Osteocyte (in vitro differentiated cells): ENCODE measurements at regions not wholly inside any gene's neighbourhood (a gene's known extent, or its start where the extent isn't known, plus 50 kb on each side); places are given as distances from the start of the nearest gene placed in this dataset.

Experiments
- DNase-seq: peaks from one replicate; pipeline ENCODE4 v3.0.0; 2021; ENCODE audit warnings: mixed read lengths; ENCODE audit not compliant: unreplicated experiment; ENCODE audit errors: extremely low spot score
- H3K27ac Mint-ChIP-seq: one replicate; pipeline ENCODE4 v1.8.0; 2021; ENCODE audit warnings: mild to moderate bottlenecking, mixed read lengths; ENCODE audit not compliant: unreplicated experiment
- H3K27me3 Mint-ChIP-seq: one replicate; pipeline ENCODE4 v1.8.0; 2021; ENCODE audit warnings: mixed read lengths; ENCODE audit not compliant: unreplicated experiment
- H3K36me3 Mint-ChIP-seq: one replicate; pipeline ENCODE4 v1.8.0; 2021; ENCODE audit warnings: mixed read lengths; ENCODE audit not compliant: unreplicated experiment
- H3K4me1 Mint-ChIP-seq: one replicate; pipeline ENCODE4 v1.8.0; 2021; ENCODE audit warnings: mixed read lengths; ENCODE audit not compliant: unreplicated experiment
- H3K4me3 Mint-ChIP-seq: one replicate; pipeline ENCODE4 v1.8.0; 2021; ENCODE audit warnings: mild to moderate bottlenecking, moderate library complexity, mixed read lengths; ENCODE audit not compliant: unreplicated experiment
- H3K9me3 Mint-ChIP-seq: one replicate; pipeline ENCODE4 v1.8.0; 2021; ENCODE audit warnings: mixed read lengths; ENCODE audit not compliant: unreplicated experiment
- TF ChIP-seq, protein P1 (sequence below): fragments of 200-600 bp; sonication (generic); IDR thresholded peaks from 2 replicates; pipeline ENCODE4 v1.5.0; 2021; ENCODE audit warnings: antibody characterized with exemption, mild to moderate bottlenecking, moderate library complexity

DNA sequence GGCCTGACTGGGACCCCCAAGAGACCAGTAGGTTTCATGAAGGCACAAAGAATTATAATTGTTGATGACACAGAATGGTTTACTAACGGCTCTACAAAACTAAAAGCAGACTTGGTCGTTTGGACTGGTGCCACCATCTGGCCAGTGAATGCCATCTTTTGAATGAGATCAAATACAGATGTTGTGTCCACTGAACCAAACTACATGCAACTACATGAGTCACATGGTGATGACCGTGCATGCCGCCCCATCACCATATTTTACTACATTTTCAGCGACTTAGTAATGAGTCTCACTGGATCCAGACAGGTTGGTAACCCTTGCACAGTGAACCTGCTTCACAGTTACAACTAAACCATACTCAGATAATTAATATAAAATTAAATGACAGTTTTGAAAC, 803.3 kb downstream of the DIPK2A start:
- Mint-ChIP-seq H3K4me1 (peaks cover 42% of the 10 kb centered on the region), H3K27ac (no peak overlapping the region), H3K9me3 (no peaks in the 10 kb centered on the region), H3K4me3 (no peak overlapping the region), H3K27me3 (no peaks in the 10 kb centered on the region), H3K36me3 (no peaks in the 10 kb centered on the region)
- DNase-seq = no peak
- TF ChIP-seq, protein P1, sequence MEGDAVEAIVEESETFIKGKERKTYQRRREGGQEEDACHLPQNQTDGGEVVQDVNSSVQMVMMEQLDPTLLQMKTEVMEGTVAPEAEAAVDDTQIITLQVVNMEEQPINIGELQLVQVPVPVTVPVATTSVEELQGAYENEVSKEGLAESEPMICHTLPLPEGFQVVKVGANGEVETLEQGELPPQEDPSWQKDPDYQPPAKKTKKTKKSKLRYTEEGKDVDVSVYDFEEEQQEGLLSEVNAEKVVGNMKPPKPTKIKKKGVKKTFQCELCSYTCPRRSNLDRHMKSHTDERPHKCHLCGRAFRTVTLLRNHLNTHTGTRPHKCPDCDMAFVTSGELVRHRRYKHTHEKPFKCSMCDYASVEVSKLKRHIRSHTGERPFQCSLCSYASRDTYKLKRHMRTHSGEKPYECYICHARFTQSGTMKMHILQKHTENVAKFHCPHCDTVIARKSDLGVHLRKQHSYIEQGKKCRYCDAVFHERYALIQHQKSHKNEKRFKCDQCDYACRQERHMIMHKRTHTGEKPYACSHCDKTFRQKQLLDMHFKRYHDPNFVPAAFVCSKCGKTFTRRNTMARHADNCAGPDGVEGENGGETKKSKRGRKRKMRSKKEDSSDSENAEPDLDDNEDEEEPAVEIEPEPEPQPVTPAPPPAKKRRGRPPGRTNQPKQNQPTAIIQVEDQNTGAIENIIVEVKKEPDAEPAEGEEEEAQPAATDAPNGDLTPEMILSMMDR = no peak

DNA sequence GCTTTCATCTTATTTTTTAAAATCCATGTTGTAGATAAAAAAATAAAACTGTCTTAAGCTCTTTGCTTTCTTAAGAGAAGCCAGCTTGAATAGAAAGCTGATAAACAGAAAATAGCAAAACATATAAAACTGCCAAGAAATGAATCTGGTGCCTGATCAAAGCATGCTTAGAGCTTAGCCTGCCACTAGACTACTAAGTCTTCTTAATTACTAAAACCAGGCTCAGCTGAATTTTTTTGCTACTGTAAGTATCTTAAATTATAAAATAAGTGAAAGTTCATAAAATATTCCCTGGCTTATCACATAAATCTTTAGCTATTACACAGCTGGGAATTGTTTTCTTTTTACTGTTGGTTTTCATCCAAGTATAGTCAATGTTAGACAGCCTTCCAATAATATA, 803.9 kb downstream of the DIPK2A start:
- Mint-ChIP-seq H3K36me3 (no peaks in the 10 kb centered on the region), H3K27ac (no peak overlapping the region), H3K27me3 (no peaks in the 10 kb centered on the region), H3K9me3 (no peaks in the 10 kb centered on the region), H3K4me1 (peaks cover 36% of the 10 kb centered on the region), H3K4me3 (no peak overlapping the region)
- TF ChIP-seq, protein P1 = no peak
- DNase-seq = no peak

DNA sequence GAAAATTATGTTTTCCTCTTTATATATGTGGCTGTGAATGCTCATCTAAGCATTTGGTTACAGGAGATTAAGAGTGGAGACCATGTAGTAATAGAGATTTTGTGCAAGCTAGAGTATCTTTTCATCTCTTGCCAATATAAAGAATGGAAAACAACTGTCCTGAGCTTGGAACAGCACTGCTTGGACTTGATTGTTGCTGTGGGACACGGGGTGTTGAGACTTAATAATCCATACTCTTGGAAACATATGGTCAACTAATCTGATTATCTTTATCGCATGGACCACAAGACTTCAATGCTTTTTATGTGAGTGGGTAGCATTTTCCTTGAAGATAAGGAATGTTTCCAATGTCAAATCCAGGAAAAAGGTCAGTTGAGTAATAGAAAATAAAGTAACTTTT, 806.3 kb downstream of the DIPK2A start:
- H3K4me1 Mint-ChIP-seq = peaks cover 15% of the 10 kb centered on the region
- H3K4me3 Mint-ChIP-seq = no peak overlapping the region
- H3K36me3 Mint-ChIP-seq = no peaks in the 10 kb centered on the region
- no peak overlapping the region for H3K27ac Mint-ChIP-seq
- TF ChIP-seq, protein P1 = no peak
- H3K27me3 Mint-ChIP-seq = no peaks in the 10 kb centered on the region
- H3K9me3 Mint-ChIP-seq = no peaks in the 10 kb centered on the region
- DNase-seq = no peak

DNA sequence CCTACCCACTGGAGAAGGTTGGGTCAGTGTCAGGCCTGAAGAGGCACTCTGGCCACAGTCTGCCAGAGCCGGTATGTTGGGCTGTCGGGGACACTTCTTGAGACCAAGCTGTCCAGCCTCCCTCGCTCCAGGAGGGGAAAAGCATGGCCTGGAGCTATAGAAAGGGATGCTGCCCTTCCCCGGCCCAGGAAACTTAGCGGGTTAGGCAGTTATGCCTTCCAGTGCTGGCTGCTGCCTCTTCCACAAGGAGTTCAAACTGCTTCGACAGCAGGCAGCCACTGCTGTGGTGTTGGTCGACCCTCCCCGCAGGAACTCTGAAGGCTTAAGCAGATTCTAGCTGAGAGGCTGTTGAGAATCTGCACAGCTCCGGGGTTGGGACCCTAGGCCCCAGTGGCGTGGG, 819.4 kb downstream of the DIPK2A start:
- no peaks in the 10 kb centered on the region for H3K4me1 Mint-ChIP-seq
- H3K36me3 Mint-ChIP-seq = peaks cover under 1% of the 10 kb centered on the region
- H3K9me3 Mint-ChIP-seq = no peaks in the 10 kb centered on the region
- DNase-seq = no peak
- TF ChIP-seq, protein P1 = no peak
- no peak overlapping the region for H3K4me3 Mint-ChIP-seq
- H3K27me3 Mint-ChIP-seq = no peaks in the 10 kb centered on the region
- no peak overlapping the region for H3K27ac Mint-ChIP-seq

DNA sequence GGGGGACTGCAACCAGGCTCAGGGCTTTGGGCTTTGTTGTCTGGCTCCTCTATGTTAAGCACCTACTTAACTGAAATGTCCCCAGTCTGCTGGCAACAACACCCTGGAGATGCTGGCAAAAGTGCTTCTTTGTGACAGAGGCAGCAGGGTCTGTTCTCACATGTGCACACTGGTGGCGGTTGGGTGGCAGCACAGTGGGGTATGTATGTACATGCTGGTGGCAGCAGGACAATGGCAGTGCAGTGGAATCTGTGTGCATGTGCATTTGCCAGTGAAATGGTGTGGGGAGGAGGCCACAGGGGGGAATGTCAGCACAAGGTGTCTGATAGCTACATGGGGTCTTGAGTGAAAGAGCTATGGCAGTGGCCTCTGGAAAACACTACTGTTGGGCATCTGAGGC, 830.3 kb downstream of the DIPK2A start:
- Mint-ChIP-seq H3K36me3 (no peaks in the 10 kb centered on the region), H3K27me3 (no peaks in the 10 kb centered on the region), H3K9me3 (peaks cover 14% of the 10 kb centered on the region), H3K27ac (no peak overlapping the region), H3K4me3 (no peak overlapping the region), H3K4me1 (no peaks in the 10 kb centered on the region)
- TF ChIP-seq, protein P1 = no peak
- DNase-seq = no peak
